ENCODE measurements at regions not wholly inside any gene's neighbourhood (a gene's known extent, or its start where the extent isn't known, plus 50 kb on each side); places are given as distances from the start of the nearest gene placed in this dataset.

DNA sequence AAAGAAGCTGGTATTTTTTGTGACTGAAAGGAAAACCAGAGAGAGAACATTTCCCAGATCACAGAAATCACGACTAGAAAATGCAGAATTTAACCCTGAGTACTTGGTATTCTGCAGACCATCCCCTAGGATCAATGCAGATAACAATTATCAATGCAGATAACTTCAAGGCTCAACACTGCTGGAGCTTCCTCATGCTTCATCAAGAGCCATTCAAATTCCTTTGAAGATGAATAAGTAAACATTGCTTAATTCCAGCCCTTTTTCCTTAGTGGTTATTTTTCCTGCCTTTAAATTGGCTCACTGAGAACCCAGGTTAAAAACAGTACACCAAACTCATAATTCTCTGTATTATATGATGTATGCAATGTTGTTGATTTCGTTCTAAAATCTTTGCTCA lies 370.1 kb upstream of the TLE4 start:
- TF ChIP-seq CTCF (conservative IDR thresholded peaks at IDR 0.05) (no peak), ZFX (IDR thresholded peaks at IDR 0.05) (no peak)
